HG02981 (cell line): ENCODE measurements at regions not wholly inside any gene's neighbourhood (a gene's known extent, or its start where the extent isn't known, plus 50 kb on each side); places are given as distances from the start of the nearest gene placed in this dataset.
"Not testable (repeated sequence)": the region's sequence is repeated elsewhere in the genome, so short reads cannot be mapped to it uniquely, and the experiment has no call there.

Source experiments
- ATAC-seq: cut with Tn5 transposase; IDR thresholded peaks from one replicate; pipeline ENCODE4 v1.9.1; 2021; ENCODE audit warnings: mild to moderate bottlenecking, moderate library complexity; ENCODE audit not compliant: unreplicated experiment

DNA sequence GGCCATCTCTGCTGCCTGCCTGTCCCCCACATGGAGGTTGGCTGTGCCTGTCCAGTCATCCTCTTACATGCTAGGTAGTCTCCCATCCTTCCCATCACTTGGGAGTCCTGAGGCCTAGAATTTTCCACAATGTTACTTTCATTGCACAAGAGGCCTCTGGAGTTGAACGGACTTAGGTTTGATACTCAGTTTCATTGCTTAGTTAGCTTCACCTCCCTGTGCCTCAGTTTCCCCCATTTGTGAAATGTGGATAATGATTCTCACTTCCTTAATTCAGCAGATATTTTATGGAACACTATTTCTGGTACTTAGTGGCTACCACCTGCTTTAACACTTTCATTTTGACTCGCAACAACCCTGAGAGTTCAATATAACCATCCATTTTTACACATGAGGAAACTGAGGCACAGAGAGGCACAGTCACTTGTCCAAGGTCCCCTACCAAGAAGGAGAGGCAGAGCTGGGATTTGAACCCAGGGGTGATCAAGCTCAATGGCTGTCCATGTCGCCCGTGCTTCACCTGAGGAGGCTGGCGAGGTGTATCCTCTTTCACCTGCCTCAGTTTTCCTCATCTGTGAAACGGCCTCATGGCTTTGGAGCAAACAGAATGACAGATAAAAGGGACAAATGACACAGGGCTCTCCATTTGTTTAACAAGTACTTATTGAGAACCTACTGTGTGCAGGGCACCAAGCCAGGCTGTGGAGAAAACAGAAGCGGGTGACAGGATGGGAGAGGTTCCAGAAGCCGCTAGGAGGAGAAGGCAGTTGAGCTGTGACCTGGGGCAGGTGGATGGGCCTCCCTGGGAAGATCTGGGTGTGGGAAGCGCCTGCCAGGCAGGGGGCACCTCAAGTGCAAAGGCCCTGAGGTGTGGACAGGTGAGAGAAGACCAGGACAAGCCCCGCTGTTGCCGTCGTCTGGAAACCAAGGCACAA lies 154.3 kb upstream of the PTPN1 start:
- ATAC-seq, result no peak

DNA sequence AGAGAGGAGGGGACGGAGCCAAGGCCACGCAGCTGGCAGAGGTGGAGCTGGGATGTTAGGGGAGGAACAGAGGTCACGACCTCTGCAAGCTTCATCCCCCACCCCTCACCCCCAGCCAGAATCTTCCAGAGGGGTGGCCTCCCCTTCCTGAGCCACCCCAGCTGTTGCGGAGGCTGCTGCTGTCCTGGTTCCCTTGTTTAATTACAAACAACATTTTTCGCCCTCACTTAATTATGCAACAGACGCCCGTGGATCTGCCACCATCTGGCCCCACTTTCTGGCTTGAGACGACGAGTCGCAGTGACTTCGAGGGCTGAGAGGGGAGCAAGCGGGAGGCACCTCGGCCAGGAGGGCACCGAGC lies 153.7 kb upstream of the PTPN1 start:
- no peak for ATAC-seq

DNA sequence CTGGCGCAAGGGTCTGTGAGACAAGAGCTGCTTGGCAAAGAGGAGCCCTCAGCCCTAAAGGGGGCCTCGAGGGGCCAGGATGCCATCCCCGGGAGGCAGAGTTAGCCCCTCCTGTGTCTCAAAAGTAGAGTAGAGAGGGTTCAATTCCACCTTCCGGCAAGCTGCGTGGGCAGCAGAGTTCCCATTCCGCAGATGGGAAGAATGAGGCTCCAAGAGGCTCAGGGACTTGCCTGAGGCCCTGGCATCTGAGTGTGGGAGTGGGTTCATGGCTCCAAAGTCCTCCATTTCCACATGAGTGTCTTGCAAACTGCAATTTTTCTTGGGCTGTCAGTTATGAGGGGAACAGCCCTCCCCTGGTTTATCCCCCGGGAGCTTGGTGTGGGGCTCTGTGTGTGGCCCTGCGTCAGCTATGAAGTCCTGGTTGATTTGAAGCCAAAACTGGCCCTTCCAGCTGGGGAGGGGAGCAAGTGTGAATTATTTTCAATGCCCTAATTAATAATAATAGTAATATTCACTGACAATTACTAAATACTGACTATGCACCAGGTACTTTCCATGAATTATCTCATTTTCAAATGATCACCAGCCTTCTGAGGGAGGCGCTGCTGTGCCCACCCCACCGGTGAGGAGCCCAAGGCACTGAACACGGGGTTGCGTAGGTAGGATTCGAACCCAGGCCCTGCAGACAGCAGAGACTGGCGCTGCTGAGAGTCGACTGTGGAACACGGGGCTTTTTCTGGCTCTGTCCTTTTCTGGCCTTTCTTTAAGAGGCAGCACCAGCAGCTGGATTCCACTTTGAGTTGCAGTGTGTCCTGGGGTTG lies 153.0 kb upstream of the PTPN1 start:
- no peak for ATAC-seq

DNA sequence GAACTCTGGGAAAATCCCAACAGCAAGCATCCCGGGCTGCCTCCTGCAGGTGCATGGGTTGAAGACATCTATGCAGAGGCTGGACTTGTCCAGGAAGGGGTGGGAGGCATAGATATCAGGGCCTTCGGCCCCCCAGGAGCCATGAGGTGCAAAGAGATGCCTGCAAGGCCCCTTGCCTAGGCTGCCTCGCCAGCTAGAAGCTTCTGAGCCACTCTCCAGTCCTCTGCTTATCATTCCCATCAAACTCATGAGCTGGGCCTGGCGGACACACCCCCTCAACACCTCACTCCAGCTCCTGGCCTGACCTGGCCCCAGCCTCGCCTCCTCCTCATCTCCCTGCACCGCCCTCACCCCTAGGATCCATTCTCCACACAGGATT lies 152.4 kb upstream of the PTPN1 start:
- no peak for ATAC-seq

DNA sequence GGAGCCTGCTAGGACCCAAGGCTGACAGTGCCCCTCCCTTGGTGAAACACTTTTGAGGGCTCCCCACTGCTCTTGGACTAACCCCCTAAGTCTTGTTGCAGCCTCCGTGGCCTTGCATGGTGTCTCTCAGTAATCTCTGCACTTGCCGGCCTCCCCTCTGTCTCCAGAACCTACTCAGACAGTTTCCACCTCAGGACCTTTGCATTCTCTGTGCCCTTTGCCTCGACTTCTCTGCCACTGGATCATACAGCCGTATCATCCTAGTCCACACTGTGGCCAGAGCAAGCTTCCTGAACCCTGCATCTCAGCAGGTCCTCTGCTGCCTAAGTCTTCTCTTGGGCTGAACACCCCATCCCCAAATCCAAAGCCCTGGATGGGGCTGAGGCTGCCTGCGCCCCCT lies 152.0 kb upstream of the PTPN1 start:
- ATAC-seq, result no peak

DNA sequence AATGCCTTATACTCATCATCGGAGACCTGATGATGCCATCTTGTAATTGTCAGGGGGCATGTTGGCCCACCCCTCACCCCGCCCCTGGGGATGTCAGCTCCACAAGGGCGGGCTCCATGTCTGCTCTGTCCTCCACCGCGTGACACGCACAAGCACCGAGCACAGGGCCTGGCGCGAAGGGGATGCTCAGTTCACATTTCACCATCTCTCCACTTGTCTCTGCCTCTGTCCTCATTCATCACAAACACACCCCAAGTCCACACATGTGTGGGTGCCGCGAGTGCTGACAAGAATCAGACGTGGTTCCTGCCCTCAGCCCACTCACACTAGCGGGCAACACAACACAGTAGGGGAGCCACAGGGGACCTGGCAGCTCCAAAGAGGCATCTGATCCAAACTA lies 151.2 kb upstream of the PTPN1 start:
- no peak for ATAC-seq

DNA sequence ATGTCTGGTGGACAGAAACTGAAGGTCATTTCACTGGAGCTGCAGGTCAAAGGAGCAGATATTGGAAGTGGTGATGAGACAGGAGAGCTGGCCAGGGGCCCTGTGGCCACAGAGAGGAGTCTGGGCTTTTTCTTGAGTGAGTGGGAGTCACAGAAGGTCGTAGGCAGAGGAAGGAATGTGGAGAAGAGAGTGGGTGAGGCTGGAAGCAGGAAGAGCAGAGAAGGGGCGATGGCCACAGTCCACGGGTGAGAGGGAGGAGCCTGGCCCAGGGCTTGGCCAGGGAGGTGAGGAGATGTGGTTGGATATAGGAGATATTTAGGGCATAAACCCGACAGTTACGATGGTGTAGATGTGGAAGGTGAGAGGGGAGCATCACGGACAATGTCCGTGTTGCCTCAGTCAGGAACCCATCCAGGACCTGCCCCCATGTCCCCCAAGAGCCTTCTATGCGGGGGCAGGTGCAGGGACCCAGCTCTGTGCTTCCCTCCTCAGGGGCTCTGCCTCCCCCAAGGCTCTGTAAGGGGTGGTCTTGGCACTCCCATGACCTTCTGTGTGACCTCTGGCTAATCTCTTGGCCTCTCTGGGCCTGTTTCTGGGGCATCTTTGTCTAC lies 150.5 kb upstream of the PTPN1 start:
- ATAC-seq, result no peak

DNA sequence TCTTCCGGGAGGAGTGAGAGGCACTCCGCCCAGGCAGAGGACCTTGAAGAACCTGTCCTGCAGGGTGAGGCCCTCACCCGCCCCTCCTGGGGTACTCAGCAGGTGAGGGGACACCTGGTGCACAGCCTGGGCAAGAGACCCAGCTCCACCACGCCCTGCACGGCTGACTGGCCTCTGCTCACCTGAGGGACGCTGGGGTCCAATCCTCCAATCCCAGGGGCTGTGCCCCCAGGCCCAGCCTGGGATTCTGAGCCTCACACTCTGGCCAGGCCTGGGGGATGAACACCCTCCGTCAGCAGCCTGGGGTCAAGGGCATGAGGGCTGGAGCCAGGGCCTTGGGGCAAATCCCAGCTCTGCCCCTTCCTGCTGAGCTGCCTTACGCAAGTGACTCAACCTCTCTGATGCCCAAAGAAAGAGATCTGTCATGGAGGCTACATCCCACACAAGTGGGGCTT lies 149.9 kb upstream of the PTPN1 start:
- ATAC-seq, result no peak

DNA sequence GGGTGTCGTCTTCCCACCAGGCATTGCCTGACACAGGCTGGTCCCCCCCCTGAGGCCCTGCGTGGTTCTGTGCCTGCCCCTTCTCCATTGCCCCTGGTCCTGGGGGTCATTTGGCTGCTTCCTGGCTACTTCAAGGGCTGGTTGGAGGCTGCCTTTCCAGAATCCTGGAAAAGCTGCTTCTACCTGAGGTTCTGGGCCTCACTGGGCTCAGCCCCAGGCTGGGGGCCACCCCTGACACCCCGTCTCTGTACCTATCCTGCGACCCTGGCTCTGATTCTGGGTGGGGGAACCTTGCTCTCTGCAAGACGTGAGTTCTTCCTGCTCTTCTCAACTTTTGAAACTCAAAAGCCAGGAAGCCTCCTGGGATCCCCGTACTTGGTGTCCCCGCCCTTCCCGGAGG lies 149.3 kb upstream of the PTPN1 start:
- no peak for ATAC-seq

DNA sequence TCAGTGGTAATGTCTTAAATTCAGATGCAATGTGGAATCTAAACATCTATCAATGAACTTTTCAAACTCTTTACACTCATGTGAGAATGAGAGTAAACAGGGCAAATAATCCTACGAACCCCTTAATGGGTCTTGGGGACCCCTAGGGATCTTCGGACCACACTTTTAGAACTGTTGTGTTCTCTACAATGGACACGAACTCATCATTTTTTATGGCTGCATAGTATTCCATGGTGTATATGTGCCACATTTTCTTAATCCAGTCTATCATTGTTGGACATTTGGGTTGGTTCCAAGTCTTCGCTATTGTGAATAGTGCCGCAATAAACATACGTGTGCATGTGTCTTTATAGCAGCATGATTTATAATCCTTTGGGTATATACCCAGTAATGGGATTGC lies 148.0 kb upstream of the PTPN1 start:
- not testable (repeated sequence) for ATAC-seq

DNA sequence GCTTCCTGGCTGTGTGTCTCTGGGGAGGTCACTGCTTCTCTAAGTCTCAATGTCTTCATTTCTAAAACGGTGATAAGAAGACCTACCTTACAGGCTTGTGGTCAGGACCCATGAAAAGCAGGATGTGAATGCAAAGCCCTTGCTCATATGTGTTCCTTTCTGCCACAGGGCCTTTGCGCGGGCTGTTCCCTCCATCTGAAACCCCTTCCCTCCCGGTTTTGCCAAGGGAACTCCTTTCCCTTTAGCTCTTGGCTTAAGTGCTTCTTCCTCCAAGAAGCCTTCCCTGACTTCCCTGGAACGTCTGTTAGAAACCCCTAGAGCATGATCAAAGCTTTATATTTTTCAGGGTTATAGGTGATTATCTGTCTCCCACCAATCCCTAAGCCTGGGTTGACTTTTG lies 147.2 kb upstream of the PTPN1 start:
- ATAC-seq, result no peak

DNA sequence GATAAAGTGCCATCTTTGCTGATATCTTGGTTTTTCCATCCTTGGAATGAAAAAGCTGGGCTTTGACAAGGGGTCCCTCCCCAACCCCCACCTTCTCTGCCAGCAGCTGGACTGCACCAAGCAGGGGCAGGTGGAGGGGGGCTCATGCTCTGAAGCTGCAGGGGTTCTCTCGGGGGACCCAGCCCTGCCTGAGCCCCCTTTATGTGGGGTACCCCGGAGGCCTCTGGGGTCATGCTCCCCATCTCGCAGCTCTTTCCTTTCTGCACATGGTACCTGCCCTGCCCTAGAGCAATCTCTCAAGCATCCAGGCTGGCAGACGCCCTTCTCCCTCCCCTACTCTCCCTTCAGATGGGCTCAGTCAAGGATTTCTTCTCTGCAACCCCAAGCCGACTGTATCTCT lies 146.7 kb upstream of the PTPN1 start:
- ATAC-seq, result no peak

DNA sequence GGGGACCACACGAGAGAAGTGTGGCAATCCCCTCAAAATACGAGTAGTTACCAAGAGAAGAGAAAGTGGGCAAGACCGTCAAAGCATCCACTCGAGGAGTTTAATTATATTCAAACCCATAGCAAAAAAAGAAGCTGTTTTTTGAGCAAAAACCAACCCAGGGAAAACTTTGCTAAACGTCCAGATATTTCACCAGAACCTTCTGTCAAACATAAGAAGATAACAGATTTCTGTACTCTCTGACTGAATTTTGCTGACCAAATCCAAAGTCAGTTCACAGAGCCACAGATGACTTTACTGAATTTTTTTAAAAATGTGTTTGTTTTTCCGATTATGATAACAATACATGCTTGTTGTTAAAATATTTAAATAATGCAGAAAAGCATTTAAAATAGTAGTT lies 145.6 kb upstream of the PTPN1 start:
- ATAC-seq, result no peak

DNA sequence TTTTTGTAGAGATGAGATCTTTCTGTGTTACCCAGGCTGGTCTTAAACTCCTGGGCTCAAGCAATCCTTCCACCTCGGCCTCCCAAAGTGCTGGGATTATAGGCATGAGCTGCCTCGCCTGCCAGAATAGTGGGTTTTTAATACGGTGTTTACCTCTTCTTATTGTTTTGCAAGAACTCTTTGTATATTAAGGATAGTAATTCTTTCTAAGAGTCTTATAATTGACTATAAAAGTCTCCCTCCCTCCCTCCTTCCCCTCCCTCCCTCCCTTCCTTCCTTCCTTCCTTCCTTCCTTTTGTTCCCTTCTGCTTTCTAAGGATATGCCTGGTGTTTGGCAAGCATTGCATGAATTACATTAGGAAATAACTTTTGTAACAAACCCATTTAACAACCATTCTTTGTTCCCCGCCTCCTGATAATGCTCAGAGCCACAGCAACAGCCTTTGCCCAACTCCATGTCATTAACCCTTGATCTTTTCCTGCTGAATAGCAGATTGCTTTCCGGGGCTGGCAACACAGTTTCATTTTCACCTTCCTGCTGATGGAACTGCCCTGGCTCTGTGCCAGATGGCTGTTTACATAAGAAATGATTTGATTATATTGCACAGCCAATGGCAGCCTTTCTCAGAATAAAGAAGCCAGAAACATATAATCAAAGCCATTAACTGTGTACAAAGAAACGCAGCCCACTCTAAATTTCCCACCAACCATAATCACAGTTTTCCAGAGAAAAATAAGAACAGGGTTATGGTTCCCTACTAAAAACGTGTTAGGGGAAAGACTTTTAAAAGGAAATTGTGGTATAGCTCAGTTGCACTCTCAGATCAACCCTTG lies 143.7 kb upstream of the PTPN1 start:
- no peak for ATAC-seq

DNA sequence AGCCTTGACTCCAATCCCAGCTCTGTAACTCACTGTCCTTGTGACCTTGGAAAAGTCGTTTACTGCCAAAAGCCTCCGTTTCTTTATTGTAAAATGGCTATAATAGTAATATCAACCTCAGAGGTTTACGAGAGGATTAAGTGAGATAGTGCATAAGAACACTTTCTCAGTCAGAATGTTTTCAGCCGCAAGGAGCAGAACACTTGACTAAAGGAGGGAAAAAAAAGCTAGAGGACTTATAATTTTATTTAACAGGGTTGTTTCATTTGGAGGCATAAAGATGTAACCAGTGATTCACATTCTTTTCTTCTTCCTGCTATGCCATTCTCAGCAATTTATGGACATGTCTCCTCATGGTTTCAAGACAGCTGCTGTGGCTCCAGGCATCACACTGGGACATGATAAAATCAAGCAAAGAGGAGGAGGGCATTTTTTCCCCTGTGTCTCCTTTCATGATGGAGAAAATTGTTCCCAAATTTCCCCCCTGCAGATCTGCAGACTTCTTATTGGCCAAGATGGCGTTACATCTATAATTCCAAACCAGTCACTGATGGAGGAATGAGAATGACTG lies 143.0 kb upstream of the PTPN1 start:
- no peak for ATAC-seq

DNA sequence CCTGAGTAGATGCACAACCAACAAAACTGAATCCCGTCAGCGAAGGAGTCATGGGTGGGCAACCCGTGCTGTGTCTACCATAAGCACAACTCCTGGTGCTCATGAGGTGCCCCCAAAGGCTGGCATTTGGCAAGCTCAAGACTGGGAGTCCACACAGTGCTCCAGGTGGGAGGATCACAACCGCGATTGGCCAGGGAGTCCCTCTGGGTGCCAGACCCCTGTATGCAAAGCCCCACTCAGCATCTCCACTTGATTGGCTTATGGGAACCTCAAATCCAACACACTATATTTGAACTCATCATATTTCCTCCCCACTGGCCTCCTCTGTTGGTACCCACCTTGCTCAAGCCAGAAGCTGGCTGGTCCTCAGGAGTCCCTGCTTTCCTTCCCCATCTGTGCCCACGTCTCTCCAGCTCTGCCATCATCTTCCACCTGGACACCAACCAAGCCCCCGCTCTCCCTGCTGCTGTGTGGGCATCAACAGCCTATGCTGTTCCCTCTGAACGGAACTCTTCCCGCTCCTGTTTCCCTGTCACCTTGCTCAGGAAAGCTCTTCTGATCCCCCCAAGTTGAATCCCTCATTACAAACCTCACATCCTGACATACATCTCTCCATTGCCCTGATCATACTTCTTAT lies 142.3 kb upstream of the PTPN1 start:
- ATAC-seq, result no peak

DNA sequence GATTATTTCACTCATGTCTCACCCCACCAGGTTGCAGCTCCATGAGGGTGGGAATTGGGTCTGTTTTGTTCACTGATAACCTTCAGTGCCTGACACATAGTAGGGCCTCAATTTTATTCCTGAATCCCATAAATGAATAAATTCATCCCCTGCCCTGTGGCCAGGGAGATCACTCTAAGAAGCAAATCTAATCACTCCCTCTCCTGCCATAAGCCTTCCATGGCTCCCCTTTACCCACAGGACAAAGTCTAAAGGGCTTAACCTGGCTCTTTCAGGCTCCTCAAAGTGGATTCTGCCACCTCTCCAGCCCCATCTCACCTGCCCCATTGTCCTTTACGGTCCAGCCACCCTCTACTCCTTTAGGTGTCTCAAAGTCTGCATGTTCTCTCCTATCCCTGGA lies 141.8 kb upstream of the PTPN1 start:
- no peak for ATAC-seq

DNA sequence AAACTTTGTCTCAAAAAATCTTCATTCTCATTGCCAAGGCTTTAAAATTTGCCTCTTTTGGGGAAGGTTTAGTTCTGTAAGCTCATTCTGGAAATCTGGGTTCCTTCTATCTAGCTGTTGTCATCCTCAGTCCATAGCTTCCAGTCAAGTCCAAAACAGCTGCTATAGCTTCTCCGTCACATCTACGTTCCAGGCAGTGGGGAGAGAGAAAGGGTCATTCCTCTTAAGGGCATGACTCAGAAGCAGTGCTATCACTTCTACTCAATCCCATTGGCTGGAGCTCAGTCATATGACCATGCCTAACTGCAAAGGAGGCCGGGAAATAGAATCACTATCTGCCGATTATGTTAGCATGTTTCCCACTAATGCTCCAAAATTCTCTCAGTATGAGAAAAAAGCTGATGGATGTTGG lies 141.4 kb upstream of the PTPN1 start:
- ATAC-seq, result no peak

DNA sequence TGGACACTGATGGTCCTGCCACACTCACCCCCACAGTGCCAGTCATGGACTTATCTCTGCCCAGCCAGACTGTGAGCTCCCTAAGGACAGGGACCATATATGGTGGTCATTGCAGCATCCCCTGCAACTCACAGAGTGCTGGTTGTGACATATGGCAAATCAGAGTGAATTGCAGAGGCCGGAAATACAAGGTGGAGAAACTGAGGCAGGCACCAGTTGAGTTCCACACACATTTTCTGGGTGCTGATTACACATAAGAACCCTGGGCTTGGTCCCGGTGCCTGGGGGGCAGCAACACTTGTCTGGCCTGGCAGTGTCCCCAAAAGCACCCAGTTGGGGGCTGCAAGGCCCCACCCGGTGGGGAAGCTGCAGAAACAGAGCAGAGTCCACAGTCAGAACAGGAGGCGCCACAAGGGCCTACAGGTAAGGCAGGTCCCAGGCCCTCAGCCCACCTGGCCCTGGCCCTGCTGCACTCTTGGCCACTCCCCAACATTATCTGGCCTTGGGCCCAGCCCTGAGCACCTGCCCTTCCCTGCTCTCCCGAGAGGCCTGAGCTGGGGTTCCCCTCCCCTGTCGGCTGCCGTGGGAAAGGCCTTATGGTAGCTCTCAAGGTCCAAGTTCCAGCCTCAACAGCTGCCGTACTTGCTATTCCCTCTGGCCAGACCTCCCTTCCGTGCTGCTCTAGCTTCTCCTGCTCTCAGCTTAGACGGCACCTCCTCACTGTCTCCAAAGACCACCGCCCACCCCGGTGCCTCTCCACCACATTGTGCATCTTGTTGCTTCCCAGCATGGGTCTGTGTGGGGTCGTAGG lies 140.8 kb upstream of the PTPN1 start:
- ATAC-seq, result no peak
